Activated naive CD4-positive, alpha-beta T cell treated with anti-CD3 and anti-CD28 coated beads for 36 hours (primary cell): ENCODE measurements at regions not wholly inside any gene's neighbourhood (a gene's known extent, or its start where the extent isn't known, plus 50 kb on each side); places are given as distances from the start of the nearest gene placed in this dataset.
A peak's percentile ranks its signal among the peaks of the same experiment; 100 is the strongest.
"Not testable (repeated sequence)": the region's sequence is repeated elsewhere in the genome, so short reads cannot be mapped to it uniquely, and the experiment has no call there.

ENCODE experiments used
- CTCF ChIA-PET: fragments of 350-600 bp; sonication (Branson Sonifier 250); formaldehyde crosslinking; loops from one replicate; lab custom pipeline; 2021; ENCODE audit warnings: antibody characterized with exemption; lab: Charles Lee
- DNase-seq: peaks from one replicate; pipeline ENCODE4 v3.0.0-alpha.2; 2020
- H3K27ac Mint-ChIP-seq: one replicate; pipeline ENCODE4 v1.8.0; 2021; ENCODE audit warnings: mild to moderate bottlenecking, mixed read lengths
- H3K27me3 Mint-ChIP-seq: one replicate; pipeline ENCODE4 v1.8.0; 2021; ENCODE audit warnings: low read depth, mixed read lengths
- H3K36me3 Mint-ChIP-seq: one replicate; pipeline ENCODE4 v1.8.0; 2021; ENCODE audit warnings: low read depth, mixed read lengths
- H3K4me1 Mint-ChIP-seq: one replicate; pipeline ENCODE4 v1.8.0; 2021; ENCODE audit warnings: low read depth, mixed read lengths
- H3K4me3 Mint-ChIP-seq: one replicate; pipeline ENCODE4 v1.8.0; 2021; ENCODE audit warnings: mild to moderate bottlenecking, moderate library complexity, mixed read lengths
- H3K9me3 Mint-ChIP-seq: one replicate; pipeline ENCODE4 v1.8.0; 2021; ENCODE audit warnings: mixed read lengths
- intact Hi-C: fragments of 100-400 bp; cut with micrococcal nuclease; formaldehyde crosslinking; loops from one replicate; pipeline ENCODE4 v1.15.1; 2023

GRCh38 chr11:60592601-60593000, 77.4 kb downstream of the MS4A13 start:
- intact Hi-C loops: no loop called here
- peaks cover 9% of the 10 kb centered on the region for H3K9me3 Mint-ChIP-seq
- H3K4me1 Mint-ChIP-seq: no peaks in the 10 kb centered on the region
- CTCF ChIA-PET: no interaction called here
- no peaks in the 10 kb centered on the region for H3K36me3 Mint-ChIP-seq
- H3K4me3 Mint-ChIP-seq: no peak overlapping the region
- no peaks in the 10 kb centered on the region for H3K27me3 Mint-ChIP-seq
- no peak for DNase-seq
- no peak overlapping the region for H3K27ac Mint-ChIP-seq

GRCh38 chr11:60594998-60595642, 79.9 kb downstream of the MS4A13 start:
- H3K4me1 Mint-ChIP-seq: no peaks in the 10 kb centered on the region
- intact Hi-C loops: no loop called here
- no peak overlapping the region for H3K27ac Mint-ChIP-seq
- CTCF ChIA-PET: no interaction called here
- no peak for DNase-seq
- H3K9me3 Mint-ChIP-seq: peaks cover 9% of the 10 kb centered on the region
- no peaks in the 10 kb centered on the region for H3K36me3 Mint-ChIP-seq
- no peaks in the 10 kb centered on the region for H3K27me3 Mint-ChIP-seq
- no peak overlapping the region for H3K4me3 Mint-ChIP-seq

- H3K4me1 Mint-ChIP-seq: peaks cover 5% of the 10 kb centered on the region
- intact Hi-C loops: no loop called here
- no peaks in the 10 kb centered on the region for H3K9me3 Mint-ChIP-seq
- H3K36me3 Mint-ChIP-seq: no peaks in the 10 kb centered on the region
- peaks cover 18% of the 10 kb centered on the region for H3K27me3 Mint-ChIP-seq
- DNase-seq: no peak
- CTCF ChIA-PET: no interaction called here
- no peak overlapping the region for H3K27ac Mint-ChIP-seq
- no peak overlapping the region for H3K4me3 Mint-ChIP-seq
Observed at GRCh38 chr11:60607483-60607882, 91.9 kb upstream of the MS4A8 start.

- intact Hi-C loops: no loop called here
- no peak for DNase-seq
- Mint-ChIP-seq H3K27ac (no peak overlapping the region), H3K4me1 (peaks cover 5% of the 10 kb centered on the region), H3K36me3 (no peaks in the 10 kb centered on the region), H3K9me3 (no peaks in the 10 kb centered on the region), H3K4me3 (no peak overlapping the region), H3K27me3 (peaks cover 26% of the 10 kb centered on the region)
- CTCF ChIA-PET: interaction anchor here (0.8 to 1.9 kb wide), 2 partner anchors 245 to 247 kb away, joined by 3 to 5 read pairs; no protein-coding TSS in a partner anchor
Observed at GRCh38 chr11:60609632-60610031, 89.8 kb upstream of the MS4A8 start.

- Mint-ChIP-seq H3K9me3 (no peaks in the 10 kb centered on the region), H3K27me3 (peaks cover 26% of the 10 kb centered on the region), H3K4me3 (no peak overlapping the region), H3K27ac (no peak overlapping the region), H3K4me1 (peaks cover 5% of the 10 kb centered on the region), H3K36me3 (no peaks in the 10 kb centered on the region)
- intact Hi-C loops: no loop called here
- no peak for DNase-seq
- CTCF ChIA-PET: interaction anchor here (1.0 kb wide), 1 partner anchor 57 kb away, joined by 4 read pairs; no protein-coding TSS in a partner anchor
Observed at GRCh38 chr11:60610702-60611101, 88.7 kb upstream of the MS4A8 start.

GRCh38 chr11:60615497-60615896, 83.9 kb upstream of the MS4A8 start:
- H3K4me1 Mint-ChIP-seq: no peaks in the 10 kb centered on the region
- CTCF ChIA-PET: interaction anchor here (1.0 kb wide), 1 partner anchor 252 kb away, joined by 3 read pairs; no protein-coding TSS in a partner anchor
- no peaks in the 10 kb centered on the region for H3K36me3 Mint-ChIP-seq
- intact Hi-C loops: no loop called here
- H3K9me3 Mint-ChIP-seq: no peaks in the 10 kb centered on the region
- H3K4me3 Mint-ChIP-seq: no peak overlapping the region
- DNase-seq: no peak
- H3K27me3 Mint-ChIP-seq: peaks cover 18% of the 10 kb centered on the region
- H3K27ac Mint-ChIP-seq: no peak overlapping the region

GRCh38 chr11:60621940-60622339, 77.5 kb upstream of the MS4A8 start:
- H3K36me3 Mint-ChIP-seq, CTCF ChIA-PET, H3K27me3 Mint-ChIP-seq, H3K9me3 Mint-ChIP-seq, H3K4me3 Mint-ChIP-seq, DNase-seq, intact Hi-C loops, H3K4me1 Mint-ChIP-seq, H3K27ac Mint-ChIP-seq: not testable (repeated sequence)

- DNase-seq, intact Hi-C loops, CTCF ChIA-PET, H3K27ac Mint-ChIP-seq, H3K4me1 Mint-ChIP-seq, H3K36me3 Mint-ChIP-seq, H3K4me3 Mint-ChIP-seq, H3K27me3 Mint-ChIP-seq, H3K9me3 Mint-ChIP-seq: not testable (repeated sequence)
Observed at GRCh38 chr11:60622776-60623175, 76.6 kb upstream of the MS4A8 start.

GRCh38 chr11:60625262-60625661, 74.2 kb upstream of the MS4A8 start:
- intact Hi-C loops: no loop called here
- peak; percentile 17 for DNase-seq
- H3K4me3 Mint-ChIP-seq: no peak overlapping the region
- H3K27ac Mint-ChIP-seq: no peak overlapping the region
- no peaks in the 10 kb centered on the region for H3K36me3 Mint-ChIP-seq
- H3K4me1 Mint-ChIP-seq: no peaks in the 10 kb centered on the region
- no peaks in the 10 kb centered on the region for H3K9me3 Mint-ChIP-seq
- CTCF ChIA-PET: no interaction called here
- peaks cover 4% of the 10 kb centered on the region for H3K27me3 Mint-ChIP-seq

- Mint-ChIP-seq H3K27ac (no peak overlapping the region), H3K9me3 (no peaks in the 10 kb centered on the region), H3K4me1 (no peaks in the 10 kb centered on the region), H3K36me3 (no peaks in the 10 kb centered on the region), H3K4me3 (no peak overlapping the region), H3K27me3 (peaks cover 4% of the 10 kb centered on the region)
- no peak for DNase-seq
- intact Hi-C loops: no loop called here
- CTCF ChIA-PET: interaction anchor here (0.5 to 1.0 kb wide), 3 partner anchors 139 to 346 kb away, joined by 3 read pairs; no protein-coding TSS in a partner anchor
Observed at GRCh38 chr11:60629399-60629798, 70.0 kb upstream of the MS4A8 start.

GRCh38 chr11:60631944-60632343, 67.5 kb upstream of the MS4A8 start:
- no peak overlapping the region for H3K4me3 Mint-ChIP-seq
- H3K9me3 Mint-ChIP-seq: peaks cover 6% of the 10 kb centered on the region
- H3K4me1 Mint-ChIP-seq: no peaks in the 10 kb centered on the region
- DNase-seq: no peak
- H3K27me3 Mint-ChIP-seq: peaks cover 3% of the 10 kb centered on the region
- CTCF ChIA-PET: interaction anchor here (0.6 to 0.8 kb wide), 4 partner anchors 12 to 1082 kb away, joined by 3 to 5 read pairs (median 4); no protein-coding TSS in a partner anchor
- intact Hi-C loops: no loop called here
- no peak overlapping the region for H3K27ac Mint-ChIP-seq
- peaks cover 2% of the 10 kb centered on the region for H3K36me3 Mint-ChIP-seq

GRCh38 chr11:60633645-60634044, 65.8 kb upstream of the MS4A8 start:
- H3K27me3 Mint-ChIP-seq: peaks cover 6% of the 10 kb centered on the region
- intact Hi-C loops: no loop called here

GRCh38 chr11:60634126-60634525, 65.3 kb upstream of the MS4A8 start:
- CTCF ChIA-PET: interaction anchor here (0.7 to 0.8 kb wide), 3 partner anchors 10 to 271 kb away, joined by 3 read pairs; no protein-coding TSS in a partner anchor
- peaks cover 6% of the 10 kb centered on the region for H3K27me3 Mint-ChIP-seq
- peaks cover 6% of the 10 kb centered on the region for H3K9me3 Mint-ChIP-seq
- intact Hi-C loops: no loop called here
- no peak overlapping the region for H3K27ac Mint-ChIP-seq
- no peak overlapping the region for H3K4me3 Mint-ChIP-seq
- no peak for DNase-seq
- peaks cover 2% of the 10 kb centered on the region for H3K36me3 Mint-ChIP-seq
- H3K4me1 Mint-ChIP-seq: no peaks in the 10 kb centered on the region

More at GRCh38 chr11:60633645-60634044, 65.8 kb upstream of the MS4A8 start:
- Mint-ChIP-seq H3K4me1 (no peaks in the 10 kb centered on the region), H3K27ac (no peak overlapping the region), H3K36me3 (peaks cover 2% of the 10 kb centered on the region), H3K4me3 (no peak overlapping the region), H3K9me3 (peaks cover 6% of the 10 kb centered on the region)
- CTCF ChIA-PET: no interaction called here
- no peak for DNase-seq
